ENCODE measurements at regions not wholly inside any gene's neighbourhood (a gene's known extent, or its start where the extent isn't known, plus 50 kb on each side); places are given as distances from the start of the nearest gene placed in this dataset.
"Not testable (repeated sequence)": the region's sequence is repeated elsewhere in the genome, so short reads cannot be mapped to it uniquely, and the experiment has no call there.

- no peak for DNase-seq
These were observed 146.6 kb upstream of the DGKB start for GRCh38 chr7:15049157-15049556.

- no peak for DNase-seq
These were observed 144.3 kb upstream of the DGKB start for GRCh38 chr7:15046861-15047260.

- no peak for DNase-seq
These were observed 141.4 kb upstream of the DGKB start for GRCh38 chr7:15043931-15044330.

GRCh38 chr7:15042285-15043065 lies 139.9 kb upstream of the DGKB start:
- DNase-seq = no peak

GRCh38 chr7:15041226-15041625 lies 138.7 kb upstream of the DGKB start:
- DNase-seq = no peak

- DNase-seq = no peak
These were observed 133.3 kb upstream of the DGKB start for GRCh38 chr7:15035814-15036213.

GRCh38 chr7:15033039-15033438 lies 130.5 kb upstream of the DGKB start:
- no peak for DNase-seq

- no peak for DNase-seq
These were observed 116.4 kb upstream of the DGKB start for GRCh38 chr7:15018981-15019380.

GRCh38 chr7:15016766-15017165 lies 114.2 kb upstream of the DGKB start:
- no peak for DNase-seq

GRCh38 chr7:15016315-15016667 lies 113.7 kb upstream of the DGKB start:
- DNase-seq = no peak

- DNase-seq = peak; percentile 62
These were observed 113.2 kb upstream of the DGKB start for GRCh38 chr7:15015545-15016314.

- no peak for DNase-seq
These were observed 109.6 kb upstream of the DGKB start for GRCh38 chr7:15012135-15012534.

- no peak for DNase-seq
These were observed 108.7 kb upstream of the DGKB start for GRCh38 chr7:15011289-15011688.

GRCh38 chr7:15007507-15007906 lies 105.0 kb upstream of the DGKB start:
- no peak for DNase-seq

GRCh38 chr7:15005672-15006071 lies 103.1 kb upstream of the DGKB start:
- DNase-seq = no peak

GRCh38 chr7:15000157-15000556 lies 97.6 kb upstream of the DGKB start:
- DNase-seq = no peak

GRCh38 chr7:14999331-14999730 lies 96.8 kb upstream of the DGKB start:
- DNase-seq = no peak

- no peak for DNase-seq
These were observed 93.2 kb upstream of the DGKB start for GRCh38 chr7:14995774-14996173.

GRCh38 chr7:14988941-14989340 lies 86.4 kb upstream of the DGKB start:
- DNase-seq = no peak

- no peak for DNase-seq
These were observed 76.1 kb upstream of the DGKB start for GRCh38 chr7:14978687-14979086.

- DNase-seq = no peak
These were observed 72.1 kb upstream of the DGKB start for GRCh38 chr7:14974688-14975087.

GRCh38 chr7:14973712-14974428 lies 71.3 kb upstream of the DGKB start:
- no peak for DNase-seq

GRCh38 chr7:14971678-14972077 lies 69.1 kb upstream of the DGKB start:
- DNase-seq = not testable (repeated sequence)

- DNase-seq = not testable (repeated sequence)
These were observed 64.8 kb upstream of the DGKB start for GRCh38 chr7:14967376-14967775.
